Psoas muscle (tissue), 7 donors: ENCODE measurements at regions not wholly inside any gene's neighbourhood (a gene's known extent, or its start where the extent isn't known, plus 50 kb on each side); places are given as distances from the start of the nearest gene placed in this dataset.

Experiments
- ATAC-seq, 4 donors: fragments of 200-7000 bp; cut with Tn5 transposase; one replicate each; pipeline ENCODE4 v1.9.1; 2020; ENCODE audit warnings: moderate library complexity in 3 of 4, mild to moderate bottlenecking in 2 of 4
- DNase-seq, 2 donors: peaks; one replicate each; pipeline ENCODE4 v3.0.0-alpha.2; 2020
- H3K27ac ChIP-seq: fragments of 200-600 bp; one replicate; pipeline ENCODE4 v1.8.0; 2022
- H3K27me3 ChIP-seq, 3 donors: fragments of 200-600 bp in 1 of 3; one replicate each; pipeline versions ENCODE4 v1.6.1 to v1.8.0; 2013 to 2022; ENCODE audit warnings: low read length in 2 of 3, mild to moderate bottlenecking in 2 of 3, moderate library complexity in 1 of 3; ENCODE audit not compliant: insufficient read depth in 3 of 3
- H3K36me3 ChIP-seq, 2 donors: fragments of 200-600 bp in 1 of 2; one replicate each; pipeline versions ENCODE4 v1.6.1 to v1.8.0; 2013 to 2022; ENCODE audit warnings: low read depth in 1 of 2, mild to moderate bottlenecking in 1 of 2, moderate library complexity in 1 of 2; ENCODE audit not compliant: insufficient read depth in 1 of 2
- H3K4me1 ChIP-seq: fragments of 200-600 bp; one replicate; pipeline ENCODE4 v1.8.0; 2022
- H3K4me3 ChIP-seq: fragments of 200-600 bp; one replicate; pipeline ENCODE4 v1.8.0; 2022; ENCODE audit warnings: mild to moderate bottlenecking
- H3K9me3 ChIP-seq: fragments of 200-600 bp; one replicate; pipeline ENCODE4 v1.8.0; 2022
- CTCF ChIP-seq: fragments of 200-600 bp; IDR thresholded peaks from one replicate; pipeline ENCODE4 v1.8.0; 2022; ENCODE audit warnings: antibody characterized with exemption
- WGBS, 3 donors: extraction: QIAGEN DNeasy Blood & Tissue Kit; methylation state at CpG; one replicate each; pipeline versions ENCODE4 v1.1.6 to v1.1.7; 2013; 5-methylcytosine and 5-hydroxymethylcytosine counted together
- intact Hi-C, 2 donors: fragments of 100-400 bp; cut with DNase I; formaldehyde crosslinking; loops; one replicate each; pipeline versions ENCODE4 v1.11.0 to v1.14.2; 2022
- donor health status: healthy with polysubstance abuse.
- donor health status: DM: no; HTN: no; CAD: no; lungs with moderate emphysema.
- donor health status: Bipolar disorder and iron deficiency.
- donor health status: healthy.
- donor health status: DM: yes; HTN: yes; CAD: no.
- donor health status: DM: no; HTN: no; CAD: no.
- donor health status: DM: yes; HTN: yes; CAD: no.

- no peaks in the 10 kb centered on the region for H3K27me3 ChIP-seq
- ATAC-seq = no peak
- H3K36me3 ChIP-seq = no peaks in the 10 kb centered on the region
- intact Hi-C loops = no loop called here
- no peak for TF ChIP-seq CTCF
- no peak overlapping the region for H3K27ac ChIP-seq
- H3K4me1 ChIP-seq = no peaks in the 10 kb centered on the region
- DNase-seq = no peak
- no peak overlapping the region for H3K4me3 ChIP-seq
- WGBS, 3 donors = 53 to 73% (median 59%) methylated on average over 12 of the region's 12 CpGs
- no peaks in the 10 kb centered on the region for H3K9me3 ChIP-seq
These were observed 147.6 kb downstream of the MIAT start for GRCh38 chr22:26804911-26805539.

GRCh38 chr22:26806445-26807175 lies 149.2 kb downstream of the MIAT start:
- H3K4me1 ChIP-seq = no peaks in the 10 kb centered on the region
- H3K27ac ChIP-seq = no peak overlapping the region
- no peak for ATAC-seq
- no peaks in the 10 kb centered on the region for H3K27me3 ChIP-seq
- WGBS, 3 donors = 54 to 61% (median 59%) methylated on average over 14 of the region's 14 CpGs
- intact Hi-C loops = no loop called here
- H3K36me3 ChIP-seq = no peaks in the 10 kb centered on the region
- H3K4me3 ChIP-seq = no peak overlapping the region
- DNase-seq = no peak
- TF ChIP-seq CTCF = no peak
- H3K9me3 ChIP-seq = no peaks in the 10 kb centered on the region

- intact Hi-C loops = no loop called here
- no peaks in the 10 kb centered on the region for H3K27me3 ChIP-seq
- no peaks in the 10 kb centered on the region for H3K36me3 ChIP-seq
- TF ChIP-seq CTCF = no peak
- no peaks in the 10 kb centered on the region for H3K9me3 ChIP-seq
- ATAC-seq (no peak), DNase-seq (no peak)
- H3K27ac ChIP-seq = no peak overlapping the region
- 68 to 89% (median 78%) methylated on average over 4 of the region's 4 CpGs for WGBS, 3 donors
- H3K4me3 ChIP-seq = no peak overlapping the region
- H3K4me1 ChIP-seq = no peaks in the 10 kb centered on the region
These were observed 154.2 kb downstream of the MIAT start for GRCh38 chr22:26811647-26811992.

DNA sequence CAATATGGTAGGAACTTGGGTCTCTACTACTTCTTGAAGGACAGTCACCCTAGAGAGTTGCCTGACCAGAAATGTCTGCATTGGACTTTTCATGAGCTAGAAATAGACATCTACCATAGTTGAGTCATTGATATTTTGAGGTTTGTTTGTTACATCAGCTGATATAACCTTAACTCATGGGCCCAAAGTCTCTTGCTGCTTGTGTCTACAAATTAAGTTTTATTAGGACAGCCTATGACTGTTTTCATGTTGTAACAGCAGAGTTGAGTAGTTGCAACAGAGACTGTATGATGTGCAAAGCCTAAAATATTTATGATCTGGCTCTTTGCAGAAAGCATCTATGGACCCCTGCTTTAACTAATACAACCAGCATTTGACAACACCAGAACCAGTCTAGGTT lies 155.3 kb downstream of the MIAT start:
- no peak for DNase-seq
- no peak for ATAC-seq
- Histone ChIP-seq H3K27ac (no peak overlapping the region), H3K4me1 (no peaks in the 10 kb centered on the region), H3K27me3 (no peaks in the 10 kb centered on the region), H3K36me3 (no peaks in the 10 kb centered on the region), H3K9me3 (peaks cover 3% of the 10 kb centered on the region), H3K4me3 (no peak overlapping the region)
- intact Hi-C loops = no loop called here
- TF ChIP-seq CTCF = no peak

DNA sequence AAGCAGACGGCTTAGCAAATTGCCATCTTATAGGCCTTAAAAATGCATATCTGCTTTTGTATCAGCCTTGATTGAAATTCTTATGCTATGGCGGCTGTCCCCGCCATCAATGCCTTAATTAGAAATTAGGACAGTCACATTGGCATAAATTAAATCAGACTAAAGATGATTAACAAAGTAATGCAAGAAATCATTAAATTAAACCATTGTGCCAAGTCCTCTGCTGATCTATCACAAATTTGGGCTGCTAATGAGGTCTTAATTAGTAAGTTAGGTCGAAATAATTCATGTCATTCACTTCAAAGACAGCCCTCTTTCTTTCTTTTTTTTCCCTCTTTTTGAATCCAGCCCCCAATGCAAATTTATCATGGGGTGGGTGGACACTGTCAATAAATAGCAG lies 159.3 kb downstream of the MIAT start:
- Histone ChIP-seq H3K36me3 (no peaks in the 10 kb centered on the region), H3K27ac (no peak overlapping the region), H3K27me3 (no peaks in the 10 kb centered on the region), H3K9me3 (peaks cover 11% of the 10 kb centered on the region), H3K4me1 (no peaks in the 10 kb centered on the region), H3K4me3 (no peak overlapping the region)
- WGBS, 3 donors = 90 to 95% (median 90%) methylated on average over 4 of the region's 4 CpGs
- DNase-seq = no peak
- ATAC-seq = no peak
- TF ChIP-seq CTCF = no peak
- intact Hi-C loops = no loop called here
